Duodenal mucosa (tissue), 2 donors: ENCODE measurements at regions not wholly inside any gene's neighbourhood (a gene's known extent, or its start where the extent isn't known, plus 50 kb on each side); places are given as distances from the start of the nearest gene placed in this dataset.

ENCODE experiments used
- H3K27ac ChIP-seq: one replicate; pipeline ENCODE4 v1.7.0; 2013; ENCODE audit warnings: low read depth, low read length
- H3K27me3 ChIP-seq, 2 donors: one replicate each; pipeline ENCODE4 v1.7.0; 2013; ENCODE audit warnings: low read length in 2 of 2, control low read depth in 1 of 2; ENCODE audit not compliant: insufficient read depth in 2 of 2, control insufficient read depth in 1 of 2
- H3K36me3 ChIP-seq, 2 donors: one replicate each; pipeline ENCODE4 v1.7.0; 2013; ENCODE audit warnings: low read length in 2 of 2, control low read depth in 1 of 2; ENCODE audit not compliant: insufficient read depth in 2 of 2, control insufficient read depth in 1 of 2
- H3K4me1 ChIP-seq, 2 donors: one replicate each; pipeline ENCODE4 v1.7.0; 2013; ENCODE audit warnings: low read length in 2 of 2, control low read depth in 1 of 2; ENCODE audit not compliant: insufficient read depth in 2 of 2, control insufficient read depth in 1 of 2
- H3K4me3 ChIP-seq, 2 donors: one replicate each; pipeline ENCODE4 v1.7.0; 2013; ENCODE audit warnings: low read length in 2 of 2, low read depth in 1 of 2
- H3K9ac ChIP-seq, 2 donors: one replicate each; pipeline ENCODE4 v1.7.0; 2013; ENCODE audit warnings: low read length in 2 of 2, low read depth in 1 of 2
- H3K9me3 ChIP-seq, 2 donors: one replicate each; pipeline ENCODE4 v1.7.0; 2013; ENCODE audit warnings: low read length in 2 of 2, control low read depth in 1 of 2; ENCODE audit not compliant: control insufficient read depth in 1 of 2

GRCh38 chr7:128167042-128167701, 73.9 kb upstream of the LEP start:
- Histone ChIP-seq H3K9me3 (no peaks in the 10 kb centered on the region), H3K4me3 (peak overlapping the region; percentile 53), H3K36me3 (no peaks in the 10 kb centered on the region), H3K27me3 (peaks cover 74 to 77% of the 10 kb centered on the region in 2 donors), H3K27ac (no peak overlapping the region), H3K9ac (no peak overlapping the region), H3K4me1 (peaks cover 0 to 7% of the 10 kb centered on the region in 2 donors)

DNA sequence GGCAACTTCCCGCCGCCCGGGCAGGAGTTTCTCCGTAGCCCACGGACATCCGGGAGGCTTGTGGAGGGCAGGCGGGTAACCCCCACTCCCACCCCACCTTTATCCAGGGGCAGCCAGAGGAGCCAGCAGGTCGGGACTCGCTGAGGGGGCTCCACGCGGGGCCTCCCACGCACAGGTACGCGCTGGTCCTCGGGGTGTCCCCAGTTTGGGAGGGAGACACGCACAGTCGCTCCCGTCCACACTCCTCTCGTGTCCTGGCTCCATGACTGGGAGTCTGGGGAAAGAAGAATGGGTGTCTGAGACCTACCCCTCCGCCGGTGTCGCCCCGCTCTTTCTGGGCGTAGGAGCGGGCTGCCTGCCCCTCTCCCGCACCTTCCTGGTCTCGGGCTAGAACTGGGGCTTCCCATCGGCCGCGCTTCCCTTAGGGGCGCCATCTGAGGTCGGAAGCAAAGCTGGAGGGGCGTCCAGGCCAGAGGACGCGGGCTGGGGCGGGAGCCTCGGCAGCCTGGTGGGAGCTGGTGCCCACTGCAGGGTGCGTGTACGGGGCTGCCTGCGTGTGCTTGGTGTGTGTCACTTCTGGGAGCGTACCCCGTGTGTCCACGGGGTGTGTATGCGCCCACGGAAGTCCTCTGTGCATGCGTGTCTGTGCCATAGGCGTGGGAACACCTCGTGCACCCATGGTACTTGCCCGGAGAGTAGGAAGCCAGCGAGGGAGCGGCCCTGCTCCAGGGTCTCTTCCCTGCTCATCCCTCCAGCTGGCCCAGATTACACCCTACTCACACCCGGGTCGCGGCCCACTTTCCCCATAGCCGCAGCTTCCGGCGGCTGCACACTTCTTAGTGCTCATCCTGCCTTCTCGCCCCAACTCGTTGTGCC, 73.0 kb upstream of the LEP start:
- H3K27me3 ChIP-seq = peaks cover 71 to 77% of the 10 kb centered on the region in 2 donors
- no peak overlapping the region for H3K4me3 ChIP-seq
- H3K36me3 ChIP-seq = no peaks in the 10 kb centered on the region

GRCh38 chr7:128168667-128169210, 72.3 kb upstream of the LEP start:
- Histone ChIP-seq H3K27ac (no peak overlapping the region), H3K36me3 (no peaks in the 10 kb centered on the region), H3K9me3 (no peaks in the 10 kb centered on the region), H3K9ac (no peak overlapping the region), H3K4me1 (peaks cover 0 to 7% of the 10 kb centered on the region in 2 donors), H3K27me3 (peaks cover 64 to 74% of the 10 kb centered on the region in 2 donors), H3K4me3 (no peak overlapping the region)

More for the DNA sequence above, 73.0 kb upstream of the LEP start:
- Histone ChIP-seq H3K9ac (no peak overlapping the region), H3K9me3 (no peaks in the 10 kb centered on the region), H3K27ac (no peak overlapping the region), H3K4me1 (peaks cover 0 to 7% of the 10 kb centered on the region in 2 donors)

- Histone ChIP-seq H3K9me3 (no peaks in the 10 kb centered on the region), H3K36me3 (no peaks in the 10 kb centered on the region), H3K27ac (no peak overlapping the region), H3K27me3 (peaks cover 48 to 57% of the 10 kb centered on the region in 2 donors), H3K9ac (no peak overlapping the region), H3K4me1 (peaks cover 0 to 7% of the 10 kb centered on the region in 2 donors), H3K4me3 (no peak overlapping the region)
Observed at GRCh38 chr7:128170461-128170860, 70.6 kb upstream of the LEP start.

- peaks cover 38 to 48% of the 10 kb centered on the region in 2 donors for H3K27me3 ChIP-seq
- H3K27ac ChIP-seq = no peak overlapping the region
- H3K4me1 ChIP-seq = peaks cover 0 to 7% of the 10 kb centered on the region in 2 donors
- no peaks in the 10 kb centered on the region for H3K36me3 ChIP-seq
- no peak overlapping the region for H3K9ac ChIP-seq
- no peaks in the 10 kb centered on the region for H3K9me3 ChIP-seq
- no peak overlapping the region for H3K4me3 ChIP-seq
Observed at GRCh38 chr7:128171342-128171918, 69.6 kb upstream of the LEP start.

DNA sequence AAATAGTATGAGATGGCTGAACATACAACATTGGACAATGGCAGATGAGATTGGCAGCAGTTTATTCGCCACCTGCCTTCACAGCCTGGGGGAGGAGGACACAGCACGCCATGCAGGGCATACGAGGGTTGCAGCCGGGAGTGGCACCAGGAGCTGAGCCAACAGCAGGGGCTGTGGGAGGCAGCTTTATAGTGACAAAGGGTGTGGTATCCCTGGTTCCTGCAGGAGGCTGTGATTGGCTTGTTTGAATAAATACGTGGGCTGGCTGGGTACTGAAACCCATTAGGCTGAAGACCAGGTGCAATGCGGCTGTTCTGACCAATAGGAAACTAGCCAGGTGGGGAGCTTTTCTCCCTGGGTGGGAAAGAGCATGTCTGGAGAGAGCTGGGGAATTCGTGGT, 68.9 kb upstream of the LEP start:
- peaks cover 0 to 4% of the 10 kb centered on the region in 2 donors for H3K4me1 ChIP-seq
- H3K27me3 ChIP-seq = peaks cover 31 to 41% of the 10 kb centered on the region in 2 donors

GRCh38 chr7:128172963-128173362, 68.1 kb upstream of the LEP start:
- H3K9ac ChIP-seq = no peak overlapping the region
- no peaks in the 10 kb centered on the region for H3K9me3 ChIP-seq
- no peak overlapping the region for H3K4me3 ChIP-seq
- peaks cover 0 to 1% of the 10 kb centered on the region in 2 donors for H3K4me1 ChIP-seq
- H3K27ac ChIP-seq = no peak overlapping the region
- H3K36me3 ChIP-seq = no peaks in the 10 kb centered on the region
- peaks cover 26 to 34% of the 10 kb centered on the region in 2 donors for H3K27me3 ChIP-seq

More for the DNA sequence above, 68.9 kb upstream of the LEP start:
- Histone ChIP-seq H3K27ac (no peak overlapping the region), H3K36me3 (no peaks in the 10 kb centered on the region), H3K9me3 (no peaks in the 10 kb centered on the region), H3K9ac (no peak overlapping the region), H3K4me3 (no peak overlapping the region)

- peaks cover 12 to 19% of the 10 kb centered on the region in 2 donors for H3K27me3 ChIP-seq
Observed at GRCh38 chr7:128174386-128174785, 66.7 kb upstream of the LEP start.

GRCh38 chr7:128176696-128177095, 64.4 kb upstream of the LEP start:
- Histone ChIP-seq H3K9ac (no peak overlapping the region), H3K27ac (no peak overlapping the region), H3K27me3 (no peaks in the 10 kb centered on the region), H3K4me1 (no peaks in the 10 kb centered on the region), H3K4me3 (no peak overlapping the region), H3K36me3 (no peaks in the 10 kb centered on the region), H3K9me3 (no peaks in the 10 kb centered on the region)

More at GRCh38 chr7:128174386-128174785, 66.7 kb upstream of the LEP start:
- Histone ChIP-seq H3K36me3 (no peaks in the 10 kb centered on the region), H3K4me3 (no peak overlapping the region), H3K4me1 (no peaks in the 10 kb centered on the region), H3K9me3 (no peaks in the 10 kb centered on the region), H3K9ac (no peak overlapping the region), H3K27ac (no peak overlapping the region)
